HG03378 (cell line): ENCODE measurements at regions not wholly inside any gene's neighbourhood (a gene's known extent, or its start where the extent isn't known, plus 50 kb on each side); places are given as distances from the start of the nearest gene placed in this dataset.
"Not testable (repeated sequence)": the region's sequence is repeated elsewhere in the genome, so short reads cannot be mapped to it uniquely, and the experiment has no call there.

Source experiments
- ATAC-seq: cut with Tn5 transposase; IDR thresholded peaks from one replicate; pipeline ENCODE4 v1.9.1; 2021; ENCODE audit warnings: mild to moderate bottlenecking, moderate library complexity; ENCODE audit not compliant: unreplicated experiment

DNA sequence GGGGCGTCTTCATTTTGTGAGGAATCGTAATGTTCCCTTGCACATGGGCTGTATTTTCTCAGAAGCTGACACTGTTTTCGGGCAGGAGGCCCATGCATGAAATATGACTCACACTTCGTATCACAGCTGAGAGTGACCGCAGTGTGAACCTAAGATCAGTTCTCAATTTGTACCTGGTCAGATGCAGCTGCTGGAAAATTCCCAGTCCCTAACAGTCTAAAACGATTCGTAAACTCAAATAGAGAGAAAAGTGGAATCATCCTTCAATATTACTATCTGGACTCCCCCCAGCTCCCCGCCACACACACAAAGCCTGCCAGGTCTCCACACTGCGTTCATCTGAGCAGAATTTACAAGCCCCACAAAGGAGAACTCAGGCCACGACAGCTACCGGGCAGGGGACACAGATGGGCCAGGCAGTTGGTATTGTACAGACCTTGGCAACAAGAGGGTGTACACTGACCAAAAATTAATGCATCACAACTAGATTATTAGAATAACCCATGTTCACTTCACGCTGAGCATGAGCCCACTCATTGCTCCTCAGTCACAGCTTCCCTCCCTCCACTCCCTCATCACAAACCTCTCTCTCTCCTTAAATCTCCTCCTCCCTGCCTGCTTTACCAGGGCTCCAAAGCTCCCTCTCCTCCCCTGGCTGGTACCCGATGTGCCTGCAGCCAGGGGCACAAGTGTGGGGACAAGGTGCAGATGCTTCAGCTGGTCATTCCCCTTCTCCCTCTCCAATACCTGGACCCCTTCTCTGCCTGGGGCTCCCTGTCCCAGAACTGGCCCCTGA, 488.4 kb downstream of the PREX1 start:
- ATAC-seq, result no peak

DNA sequence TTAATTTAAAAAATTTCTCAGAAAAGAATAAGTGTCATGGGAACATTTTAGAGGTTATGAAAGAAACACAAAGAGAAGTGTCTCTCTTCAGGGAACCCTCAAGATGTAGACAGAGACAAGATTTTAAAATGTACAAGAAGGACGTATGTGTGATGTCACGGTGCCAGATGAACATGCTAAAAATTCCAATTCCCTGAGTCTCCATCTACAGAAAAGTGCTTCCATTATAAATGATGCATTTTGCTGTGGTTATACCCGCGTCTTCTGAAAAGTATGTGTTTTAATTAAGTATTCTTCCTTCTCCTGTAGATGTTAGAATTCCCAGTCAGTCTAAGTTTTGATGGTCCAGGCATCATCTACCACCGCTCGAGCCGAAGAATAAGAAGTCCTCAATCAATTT, 489.1 kb downstream of the PREX1 start:
- ATAC-seq, result no peak

DNA sequence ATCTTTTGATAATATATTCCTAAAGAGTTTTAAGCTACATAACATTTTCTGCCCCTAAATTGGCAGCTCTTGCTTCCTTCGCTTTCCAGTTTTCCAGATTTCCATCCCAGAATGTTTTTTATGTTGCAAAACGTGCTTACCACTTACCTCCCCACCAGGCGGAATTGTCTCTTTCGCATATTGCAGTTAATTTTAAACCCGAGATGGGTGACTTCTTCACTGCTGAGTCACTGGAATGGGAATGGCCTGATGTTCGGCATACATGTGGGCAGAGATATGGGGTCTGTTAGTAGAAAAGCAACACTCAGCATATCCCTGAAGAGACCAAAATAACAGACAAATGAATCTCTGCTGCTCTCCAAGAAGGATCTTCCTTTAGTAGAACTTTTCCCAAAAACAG, 491.2 kb downstream of the PREX1 start:
- ATAC-seq, result no peak

DNA sequence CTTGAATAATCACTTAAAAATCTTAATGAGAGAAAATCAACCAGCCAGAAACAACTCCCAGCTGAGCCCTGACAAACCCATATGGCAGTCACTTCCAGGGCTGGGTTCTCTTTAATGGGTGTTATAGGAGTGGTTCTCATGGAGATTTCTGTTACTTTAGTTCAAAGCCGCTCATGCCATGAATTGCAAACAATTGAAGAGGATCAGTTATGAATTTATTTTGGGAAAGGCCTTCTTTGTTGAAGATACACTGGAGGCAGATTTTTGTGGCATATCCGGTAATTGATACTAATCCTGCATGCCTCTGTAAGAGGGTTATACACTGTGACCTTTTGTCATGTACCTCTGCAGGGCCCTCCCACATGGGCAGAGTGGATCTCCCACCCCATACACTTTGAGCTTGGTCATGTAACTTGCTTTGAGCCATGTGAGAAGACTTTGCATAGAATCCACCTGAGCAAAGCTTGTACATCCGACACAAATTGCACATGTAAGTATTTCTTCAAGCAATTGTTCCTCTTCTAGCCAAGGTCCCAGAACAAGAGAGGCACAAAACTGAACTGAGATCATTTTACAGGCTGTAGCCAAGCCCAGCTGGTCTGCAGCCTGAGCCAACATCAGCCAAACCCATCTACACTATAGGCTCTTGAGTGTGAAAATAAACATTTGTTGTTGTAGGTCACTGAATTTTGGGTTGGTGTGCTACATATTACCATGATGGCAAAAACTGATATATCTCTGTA, 492.3 kb downstream of the PREX1 start:
- no peak for ATAC-seq

DNA sequence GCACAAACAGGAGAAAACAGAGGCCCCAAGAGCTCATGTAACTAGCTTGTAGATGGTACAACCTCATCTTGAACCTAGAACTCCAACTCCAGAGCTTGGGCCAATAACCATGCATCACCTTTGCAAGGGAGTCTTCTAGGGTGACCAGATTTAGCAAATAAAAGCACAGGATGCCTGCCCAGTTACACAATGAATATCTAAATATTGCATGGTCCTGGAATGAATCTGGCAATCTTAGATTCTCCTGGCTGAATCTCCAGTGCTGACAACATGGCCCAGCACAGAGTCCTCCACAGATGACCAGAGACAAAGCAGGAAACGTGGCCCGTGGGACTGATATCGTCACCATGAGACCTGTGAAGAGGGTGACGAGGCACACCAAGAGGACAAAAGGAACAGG, 494.1 kb downstream of the PREX1 start:
- no peak for ATAC-seq

DNA sequence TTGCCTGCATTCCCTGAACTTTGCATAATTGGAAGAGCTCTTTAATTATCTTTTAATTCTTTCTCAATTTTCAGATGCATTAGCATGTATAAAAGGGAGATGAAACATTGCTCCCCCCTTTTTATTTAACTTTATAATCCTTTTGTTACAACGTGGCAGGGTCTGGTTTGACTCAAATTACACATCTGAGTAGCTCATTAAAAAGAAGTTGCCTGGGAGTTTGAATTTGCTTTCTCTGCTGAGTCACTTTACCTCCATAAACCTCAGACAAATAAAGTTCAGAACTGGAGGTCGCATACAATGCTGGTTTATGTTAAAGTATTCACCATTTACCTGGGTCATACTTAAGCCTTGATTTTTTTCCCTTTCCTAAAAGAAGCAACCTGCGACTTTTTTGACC, 495.2 kb downstream of the PREX1 start:
- ATAC-seq, result no peak

DNA sequence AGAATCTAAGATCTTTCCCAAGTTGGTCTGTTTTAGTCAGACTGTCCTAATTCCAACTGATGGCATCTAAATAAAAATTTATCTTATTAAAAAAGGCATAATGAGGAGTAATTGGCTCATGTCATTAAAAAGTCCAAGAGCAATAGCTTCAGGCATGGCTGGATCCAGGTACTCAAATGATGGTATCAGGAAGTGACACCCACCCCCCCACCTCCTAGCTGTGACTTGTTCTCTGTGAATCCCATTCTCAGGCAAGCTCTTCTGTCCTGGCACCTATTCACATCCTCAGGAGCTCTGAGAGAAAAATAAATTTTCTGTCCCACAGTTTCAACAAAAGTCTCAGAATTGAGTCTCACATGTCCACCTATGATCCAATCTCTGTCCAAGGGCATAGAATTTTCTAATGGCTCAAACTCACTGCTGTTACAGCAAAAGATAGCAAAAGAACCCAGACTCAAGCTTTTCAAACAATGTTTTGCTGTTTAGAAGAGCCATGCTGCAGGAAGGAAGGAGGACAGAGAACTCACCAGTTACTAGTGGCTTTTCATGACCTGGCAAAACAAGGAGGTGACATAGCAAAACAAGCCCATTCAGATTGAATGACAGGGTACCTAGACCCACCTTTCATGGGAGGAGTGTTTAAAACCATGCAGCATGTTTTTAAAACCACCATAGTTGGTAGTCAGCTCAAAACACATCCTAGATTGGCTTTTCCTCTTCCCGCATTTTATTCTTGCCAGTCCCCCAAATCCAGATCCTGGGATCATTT, 496.1 kb downstream of the PREX1 start:
- no peak for ATAC-seq

DNA sequence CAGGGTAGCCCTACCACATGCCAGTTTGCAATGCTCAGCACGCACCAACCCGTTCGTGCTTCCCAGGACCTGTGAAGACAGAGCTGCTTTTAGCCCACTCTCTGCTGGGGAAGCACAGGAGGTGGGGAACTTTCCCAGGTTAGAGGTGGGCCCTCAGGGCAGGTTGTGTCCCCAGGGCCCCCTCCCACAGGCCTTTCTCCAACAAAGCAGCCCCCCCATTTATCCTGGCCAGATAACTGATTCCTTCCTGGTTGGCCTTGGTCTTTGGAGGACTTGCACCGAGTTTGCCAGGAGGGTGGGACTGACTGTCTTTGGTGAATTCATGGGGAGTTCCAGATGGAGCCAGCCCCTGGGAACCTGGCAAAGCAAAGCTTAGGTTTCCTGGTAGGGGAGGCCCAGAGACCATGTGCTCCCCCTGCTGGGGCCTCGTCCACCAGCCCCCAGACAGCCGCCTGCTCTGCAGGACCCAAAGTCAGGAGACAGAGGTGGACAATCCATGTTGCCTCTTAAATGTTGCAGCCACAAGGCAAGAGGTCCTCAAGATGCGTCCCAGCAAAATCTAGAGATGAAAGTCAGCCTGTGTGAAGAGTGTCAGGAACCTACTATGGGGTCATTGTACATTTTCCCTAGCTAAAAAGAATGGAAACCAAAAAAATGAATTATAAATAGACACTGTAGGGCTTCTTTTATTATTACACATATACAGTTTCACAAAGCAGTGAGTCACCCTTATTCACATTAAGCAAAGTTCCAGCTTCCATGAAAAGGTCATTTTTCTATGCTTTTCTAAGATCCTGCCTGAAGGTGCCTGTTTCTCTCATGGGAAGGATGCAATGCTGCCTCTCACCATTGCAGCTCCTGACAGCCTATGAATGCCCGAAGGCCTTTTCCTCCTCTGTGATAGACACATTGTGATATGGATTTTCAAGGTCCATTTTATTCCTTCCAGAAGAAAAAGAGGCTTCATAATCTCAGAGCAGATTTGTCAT, 497.8 kb downstream of the PREX1 start:
- ATAC-seq, result no peak

DNA sequence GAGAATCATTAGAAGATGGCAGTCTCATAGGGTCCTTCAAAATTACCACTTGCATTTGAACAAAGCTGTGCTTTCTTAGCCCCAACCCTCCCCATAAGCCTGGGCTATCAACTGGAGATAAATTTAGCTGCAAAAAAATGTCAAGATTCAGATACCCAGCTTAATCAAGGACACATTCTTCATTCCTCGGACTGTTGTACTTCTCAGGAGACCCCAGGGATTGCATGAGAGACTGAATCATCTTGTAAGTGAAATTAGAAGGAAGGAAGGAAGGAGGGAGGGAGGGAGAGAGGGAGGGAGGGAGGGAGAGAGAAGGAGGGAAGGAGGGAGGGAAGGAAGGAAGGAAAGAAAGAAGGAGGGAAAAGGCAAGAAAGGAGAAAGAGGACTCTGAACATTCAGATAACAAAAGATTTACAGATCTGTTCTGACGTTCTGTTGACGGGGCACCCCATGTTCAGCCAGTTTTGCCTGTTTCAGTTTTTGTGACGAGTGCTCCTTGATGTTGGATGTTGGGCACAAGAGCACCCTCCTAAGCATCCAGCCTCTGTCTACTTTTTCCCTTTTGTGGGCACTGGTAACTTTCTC, 498.7 kb downstream of the PREX1 start:
- ATAC-seq, result no peak

DNA sequence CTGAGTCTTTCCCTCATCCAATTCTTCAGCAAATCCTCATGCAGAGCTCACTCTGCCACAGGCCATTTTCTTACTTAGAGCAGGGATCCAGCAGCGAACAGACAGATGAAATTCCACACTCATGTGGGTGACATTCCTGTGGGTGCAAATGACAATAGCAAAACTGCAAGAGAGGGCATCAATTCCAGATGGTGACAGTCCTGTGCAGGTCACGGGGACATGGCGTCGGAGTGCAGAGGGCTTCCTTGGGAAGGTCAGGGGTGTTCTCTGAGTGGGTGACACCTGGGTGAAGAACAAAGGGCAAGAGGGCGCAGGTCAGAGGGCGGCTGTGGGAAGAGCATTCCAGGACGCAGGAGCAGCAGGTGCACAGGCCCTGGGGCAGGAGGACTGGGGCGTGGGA, 500.0 kb downstream of the PREX1 start:
- not testable (repeated sequence) for ATAC-seq

DNA sequence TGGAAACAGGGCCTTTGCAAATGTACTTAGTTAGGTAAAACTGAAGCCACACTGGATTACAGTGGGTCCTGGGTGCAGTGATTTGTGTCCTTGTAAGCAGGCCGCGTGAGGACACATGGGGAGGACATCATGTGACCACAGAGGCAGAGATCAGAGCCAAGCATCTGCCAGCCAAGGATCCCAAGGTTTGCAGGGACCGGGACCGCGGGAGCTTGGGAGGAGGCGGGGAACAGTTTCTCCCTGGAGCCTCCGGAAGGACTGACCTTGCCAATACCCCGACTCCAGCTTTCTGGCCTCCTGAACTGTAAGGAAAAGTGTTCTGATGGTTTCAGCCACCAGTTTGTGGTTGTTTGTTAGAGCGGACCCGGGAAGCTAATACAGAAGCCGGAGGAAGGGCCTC, 500.9 kb downstream of the PREX1 start:
- ATAC-seq, result no peak

DNA sequence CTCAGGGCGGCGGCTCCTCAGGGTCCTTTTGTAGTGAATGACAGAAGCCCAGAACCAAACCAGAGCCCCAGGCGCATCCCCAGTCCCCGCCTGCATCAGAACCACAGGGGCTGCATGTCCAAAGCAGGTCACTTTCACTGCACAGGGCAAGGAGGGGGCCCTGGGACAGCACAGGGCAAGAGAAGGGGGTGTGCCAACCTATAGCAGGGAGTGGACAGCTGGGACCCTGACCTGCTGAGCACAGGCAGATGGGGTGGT, 501.4 kb downstream of the PREX1 start:
- no peak for ATAC-seq

DNA sequence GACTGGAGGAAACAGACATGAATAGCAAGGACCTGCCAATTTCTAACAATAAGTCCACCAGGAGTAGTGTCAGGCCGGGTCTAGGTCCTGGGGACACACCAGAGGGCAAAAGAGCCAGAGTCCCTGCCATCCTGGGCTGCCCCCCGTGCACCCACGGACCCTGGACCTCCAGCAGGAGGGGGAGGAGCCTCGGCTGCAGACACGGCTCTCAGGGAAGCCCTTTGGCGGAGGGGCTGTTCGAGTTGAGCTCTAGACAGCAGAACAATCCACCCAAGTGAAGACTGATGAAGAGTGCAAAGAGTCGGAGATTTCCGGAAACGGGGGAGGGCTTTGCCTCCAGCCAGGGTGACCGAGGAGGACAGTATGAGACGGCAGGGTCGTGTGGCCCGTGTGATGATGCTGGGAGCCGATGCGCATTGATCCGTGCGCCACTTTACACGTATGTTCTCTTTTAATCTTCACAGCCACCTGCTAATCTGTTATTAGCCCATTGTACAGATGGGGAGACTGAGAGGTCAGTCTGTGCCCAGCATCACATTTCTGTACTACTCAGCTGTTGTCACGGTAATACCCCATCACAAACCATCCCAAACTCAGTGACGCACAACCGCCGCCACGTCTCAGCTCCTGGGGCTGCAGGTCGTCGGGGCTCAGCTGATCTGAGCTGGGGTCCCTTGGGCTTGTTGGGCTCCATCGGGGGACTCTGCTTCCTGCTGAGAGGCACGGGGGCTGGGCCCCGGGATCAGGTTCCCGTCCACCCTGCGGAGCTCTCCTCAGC, 502.0 kb downstream of the PREX1 start:
- ATAC-seq, result no peak

DNA sequence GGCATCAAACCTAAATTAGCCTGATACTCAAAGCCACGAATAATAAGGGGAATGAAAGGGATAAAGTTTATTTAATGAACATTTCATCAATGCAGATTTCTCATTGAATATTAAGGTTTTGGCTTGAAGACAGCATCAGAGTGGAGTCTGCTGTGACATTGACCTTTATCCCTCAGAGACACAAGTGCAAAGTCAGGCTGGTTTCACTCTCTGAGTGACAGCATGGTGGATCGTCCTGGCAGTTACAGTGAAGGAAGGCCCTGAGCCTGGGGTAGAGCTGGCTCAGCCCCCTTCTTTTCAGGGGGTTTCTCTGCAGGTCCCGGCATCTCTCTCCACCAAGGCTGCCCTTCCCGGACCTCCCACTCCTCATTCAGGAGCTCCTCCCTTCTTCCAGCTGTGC, 503.1 kb downstream of the PREX1 start:
- no peak for ATAC-seq

DNA sequence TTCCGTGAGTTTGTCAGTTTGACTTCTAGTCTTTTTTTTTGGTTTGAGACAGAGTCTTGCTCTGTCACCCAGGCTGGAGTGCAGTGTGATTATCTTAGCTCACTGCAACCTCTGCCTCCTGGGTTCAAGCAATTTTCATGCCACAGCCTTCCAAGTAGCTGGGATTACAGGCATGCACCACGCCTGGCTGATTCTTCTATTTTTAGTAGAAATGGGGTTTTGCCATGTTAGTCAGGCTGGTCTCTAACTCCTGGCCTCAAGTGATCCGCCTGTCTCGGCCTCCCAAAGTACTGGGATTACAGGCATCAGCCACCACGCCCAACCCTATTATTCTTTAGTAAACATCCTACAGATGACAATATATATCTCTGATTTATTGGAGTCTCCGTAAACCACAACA, 506.5 kb downstream of the PREX1 start:
- no peak for ATAC-seq

DNA sequence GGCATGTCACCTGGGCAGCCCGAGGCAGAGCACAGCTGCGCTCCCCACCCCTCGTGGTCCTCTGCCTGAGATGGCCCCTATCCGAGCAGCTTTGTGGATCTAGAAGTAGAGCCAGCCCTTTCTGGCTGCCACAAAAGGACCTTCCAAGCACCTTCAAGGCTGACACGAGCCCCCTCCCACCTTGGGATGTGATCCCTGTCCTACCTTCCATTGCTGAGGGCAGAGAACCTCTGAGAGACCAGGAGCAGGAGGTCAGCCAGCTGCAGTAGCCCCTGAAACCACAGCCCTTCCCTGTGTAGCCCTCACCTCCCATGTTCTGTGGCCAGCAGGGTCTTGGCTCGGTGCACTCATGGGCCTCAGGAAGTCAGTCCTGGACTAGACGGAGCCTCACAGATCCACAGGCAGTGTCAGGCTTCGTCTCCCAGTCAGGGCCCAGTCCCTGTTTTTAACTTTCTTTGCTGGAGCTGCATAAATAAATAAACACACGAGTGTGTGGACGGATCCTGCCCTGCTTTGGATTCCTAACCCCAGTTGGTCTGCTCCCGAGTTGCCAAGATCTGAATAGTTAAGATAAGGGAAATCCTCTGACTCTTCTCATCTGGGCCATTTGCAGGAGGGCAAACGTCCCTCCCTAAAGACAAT, 507.7 kb downstream of the PREX1 start:
- no peak for ATAC-seq

DNA sequence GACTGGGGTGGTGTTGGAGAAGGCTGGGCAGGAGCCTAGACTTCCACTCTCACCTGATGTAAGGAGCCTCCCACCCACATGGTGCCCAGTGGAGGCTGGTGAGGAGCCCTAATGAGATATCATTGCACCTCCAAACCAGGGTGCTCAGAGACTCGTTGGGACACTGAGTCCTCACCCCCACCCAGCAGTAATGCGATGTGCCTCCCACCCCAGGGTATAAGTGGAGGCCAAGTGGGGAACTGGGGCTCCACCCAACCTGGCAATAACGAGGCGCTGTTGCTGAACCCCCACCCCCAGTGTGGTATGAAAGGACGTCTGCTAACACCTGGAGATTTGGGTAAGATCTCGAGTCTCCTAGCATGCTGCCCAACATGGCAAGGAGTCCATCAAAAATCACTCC, 510.2 kb downstream of the PREX1 start:
- no peak for ATAC-seq

DNA sequence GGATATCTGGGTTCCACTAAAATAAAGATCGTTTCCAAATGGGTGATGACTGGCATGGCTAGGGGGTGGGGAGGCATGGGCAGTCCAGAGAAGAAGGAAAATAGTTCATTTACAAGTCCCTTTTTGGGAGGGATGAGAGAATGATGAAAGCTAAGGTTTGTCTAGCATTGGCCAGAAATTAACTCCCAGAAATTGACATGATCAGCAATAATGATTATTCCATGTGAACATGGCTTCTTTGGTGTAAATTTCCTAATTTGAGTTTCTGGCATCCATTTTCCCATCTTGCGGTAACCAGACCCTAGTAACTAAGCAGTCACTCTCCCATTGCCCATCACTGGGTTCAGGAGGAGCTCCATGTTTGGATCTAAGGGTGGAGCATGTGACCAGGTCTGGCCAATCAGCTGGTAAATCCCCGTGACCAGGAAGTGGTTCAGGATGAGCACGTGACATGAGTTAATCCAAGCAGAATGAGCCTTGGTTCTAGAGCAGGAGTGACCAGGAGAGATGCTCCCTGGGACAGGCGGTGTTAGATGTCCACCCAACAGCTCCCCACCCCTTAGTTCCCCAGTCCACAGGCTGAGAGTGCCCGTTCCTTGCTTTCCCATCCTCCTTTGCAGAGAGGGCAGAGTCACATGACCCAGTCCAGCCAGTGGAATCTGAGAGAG, 512.7 kb downstream of the PREX1 start:
- no peak for ATAC-seq

DNA sequence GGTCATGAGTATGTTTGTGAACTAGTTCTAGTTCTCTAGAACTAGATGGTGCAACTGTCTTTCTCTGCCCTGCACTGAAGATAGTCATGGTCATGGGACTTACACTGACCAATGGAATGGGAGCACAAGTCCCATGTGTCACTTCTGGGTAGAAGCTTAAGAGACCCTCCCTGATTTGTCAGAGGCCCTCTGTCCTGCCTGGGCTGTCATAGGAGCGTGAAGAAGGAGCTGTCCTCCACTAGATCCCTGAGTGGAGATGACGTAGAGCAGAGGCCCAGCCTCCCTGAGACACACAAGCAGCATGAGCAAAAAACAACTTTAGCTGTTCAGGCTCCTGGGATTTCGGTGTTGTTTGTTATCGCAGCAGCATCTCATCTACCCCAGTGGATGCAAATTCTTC, 514.5 kb downstream of the PREX1 start:
- ATAC-seq, result no peak
